BLaER1 (cell line): ENCODE measurements at regions not wholly inside any gene's neighbourhood (a gene's known extent, or its start where the extent isn't known, plus 50 kb on each side); places are given as distances from the start of the nearest gene placed in this dataset.

ENCODE experiments used
- H3K27ac ChIP-seq: shearing (Covaris generic); formaldehyde crosslinking; 2 replicates; pipeline ENCODE4 v1.8.1; 2022
- H3K27me3 ChIP-seq: shearing (Covaris generic); formaldehyde crosslinking; 2 replicates; pipeline ENCODE4 v1.8.1; 2022
- H3K36me3 ChIP-seq: shearing (Covaris generic); formaldehyde crosslinking; 2 replicates; pipeline ENCODE4 v1.8.1; 2022
- H3K4me1 ChIP-seq: shearing (Covaris generic); formaldehyde crosslinking; 2 replicates; pipeline ENCODE4 v1.8.1; 2022
- H3K4me2 ChIP-seq: shearing (Covaris generic); formaldehyde crosslinking; 2 replicates; pipeline ENCODE4 v1.8.1; 2022
- H3K4me3 ChIP-seq: shearing (Covaris generic); formaldehyde crosslinking; 2 replicates; pipeline ENCODE4 v1.8.1; 2022
- H3K9ac ChIP-seq: shearing (Covaris generic); formaldehyde crosslinking; 2 replicates; pipeline ENCODE4 v1.8.1; 2022
- H3K9me3 ChIP-seq: shearing (Covaris generic); formaldehyde crosslinking; 2 replicates; pipeline ENCODE4 v1.8.1; 2022
- H4K20me1 ChIP-seq: shearing (Covaris generic); formaldehyde crosslinking; 2 replicates; pipeline ENCODE4 v1.8.1; 2022
- Cebpa-rat ChIP-seq: shearing (Covaris generic); IDR thresholded peaks from 2 replicates; pipeline ENCODE4 v1.8.1; 2022

DNA sequence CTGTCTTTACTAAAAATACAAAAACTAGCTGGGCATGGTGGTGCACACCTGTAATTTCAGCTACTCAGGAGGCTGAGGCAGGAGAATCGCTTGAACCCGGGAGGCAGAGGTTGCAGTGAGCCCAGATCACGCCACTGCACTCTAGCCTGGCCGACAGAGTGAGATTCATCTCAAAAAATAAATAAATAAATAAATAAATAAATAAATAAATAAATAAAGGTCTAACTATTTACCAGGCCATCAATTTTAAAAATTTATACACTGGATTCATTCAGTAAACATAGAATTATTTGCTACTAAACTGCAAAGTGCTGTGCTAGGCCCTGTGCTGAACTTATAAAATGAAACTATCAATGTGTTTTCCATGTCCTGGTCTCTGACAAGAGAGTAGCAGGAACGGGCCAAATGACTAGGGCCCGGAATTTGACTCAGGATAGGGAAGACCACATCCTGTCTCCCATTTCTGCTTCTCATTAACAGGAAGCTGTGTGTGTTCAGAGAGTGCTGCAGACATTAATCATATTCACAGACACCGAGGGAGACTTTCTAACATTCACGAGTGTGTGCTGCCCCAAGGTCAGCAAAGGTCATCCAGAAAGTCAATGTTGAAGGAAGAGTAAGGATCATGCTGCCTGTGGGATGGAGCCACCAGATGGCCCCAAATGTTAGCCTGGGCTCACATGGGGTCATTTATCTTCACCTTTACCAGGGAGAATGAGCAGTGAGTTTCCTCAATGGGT, 95.8 kb downstream of the SPP2 start:
- no peak for TF ChIP-seq Cebpa-rat
- Histone ChIP-seq H3K27ac (peak overlapping the region; percentile 97), H3K27me3 (no peaks in the 10 kb centered on the region), H3K9me3 (peaks cover 42% of the 10 kb centered on the region), H3K4me2 (peak overlapping the region; percentile 97), H3K4me1 (peaks cover 100% of the 10 kb centered on the region), H3K9ac (peak overlapping the region; percentile 85), H3K36me3 (peaks cover 43% of the 10 kb centered on the region), H3K4me3 (peak overlapping the region; percentile 16), H4K20me1 (no peaks in the 10 kb centered on the region)

DNA sequence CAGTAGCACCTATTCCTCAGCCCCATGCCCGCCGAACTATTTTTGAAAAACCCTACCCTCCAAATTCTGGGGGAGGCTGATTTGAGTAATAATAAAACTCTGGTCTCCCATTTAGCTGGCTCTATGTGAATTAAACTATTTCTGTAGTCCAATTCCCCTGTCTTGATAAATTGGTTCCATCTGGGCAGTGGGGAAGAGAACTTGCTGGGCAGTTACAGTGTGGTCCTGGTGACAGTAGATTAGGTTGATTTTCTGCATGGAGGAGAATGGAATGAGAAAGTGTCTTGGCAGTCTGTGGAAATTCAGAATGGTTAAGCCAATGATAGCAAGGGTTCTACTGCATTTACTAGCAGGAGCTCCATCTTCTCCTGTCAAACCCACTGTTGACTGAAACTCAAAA, 95.0 kb downstream of the SPP2 start:
- peaks cover 49% of the 10 kb centered on the region for H3K9me3 ChIP-seq
- peak overlapping the region; percentile 97 for H3K27ac ChIP-seq

DNA sequence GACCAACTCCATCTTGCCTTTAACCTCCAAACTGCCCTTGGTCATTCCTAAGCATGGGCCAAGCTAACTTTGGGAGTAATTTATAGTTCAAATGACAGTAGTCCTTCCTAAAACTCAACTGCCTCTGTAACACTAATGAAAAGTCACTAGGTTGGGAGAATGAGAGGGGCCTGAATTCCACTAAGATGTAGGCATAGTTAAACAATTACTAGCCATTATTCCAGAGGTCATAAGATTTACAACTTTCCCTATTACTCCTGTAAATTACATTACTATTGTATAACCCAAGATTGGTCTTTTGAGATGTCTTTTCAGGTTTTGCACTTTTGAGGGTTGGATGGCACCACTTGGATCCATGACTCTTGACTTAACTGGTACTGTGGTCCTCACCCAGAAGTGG, 94.6 kb downstream of the SPP2 start:
- H3K4me2 ChIP-seq, result peak overlapping the region; percentile 97; the same call in 1 of the 2 replicates
- no peaks in the 10 kb centered on the region for H3K27me3 ChIP-seq
- peaks cover 98% of the 10 kb centered on the region for H3K4me1 ChIP-seq
- H3K9me3 ChIP-seq, result peaks cover 53% of the 10 kb centered on the region
- peaks cover 51% of the 10 kb centered on the region for H3K36me3 ChIP-seq
- H4K20me1 ChIP-seq, result no peaks in the 10 kb centered on the region
- H3K27ac ChIP-seq, result peak overlapping the region; percentile 97
- no peak overlapping the region for H3K4me3 ChIP-seq
- H3K9ac ChIP-seq, result no peak overlapping the region
- TF ChIP-seq Cebpa-rat, result no peak

More for the DNA sequence above, 95.0 kb downstream of the SPP2 start:
- no peak overlapping the region for H3K9ac ChIP-seq
- H3K36me3 ChIP-seq, result peaks cover 46% of the 10 kb centered on the region
- H3K4me1 ChIP-seq, result peaks cover 100% of the 10 kb centered on the region
- no peak for TF ChIP-seq Cebpa-rat
- H3K4me2 ChIP-seq, result peak overlapping the region; percentile 97
- no peaks in the 10 kb centered on the region for H3K27me3 ChIP-seq
- no peaks in the 10 kb centered on the region for H4K20me1 ChIP-seq
- no peak overlapping the region for H3K4me3 ChIP-seq

DNA sequence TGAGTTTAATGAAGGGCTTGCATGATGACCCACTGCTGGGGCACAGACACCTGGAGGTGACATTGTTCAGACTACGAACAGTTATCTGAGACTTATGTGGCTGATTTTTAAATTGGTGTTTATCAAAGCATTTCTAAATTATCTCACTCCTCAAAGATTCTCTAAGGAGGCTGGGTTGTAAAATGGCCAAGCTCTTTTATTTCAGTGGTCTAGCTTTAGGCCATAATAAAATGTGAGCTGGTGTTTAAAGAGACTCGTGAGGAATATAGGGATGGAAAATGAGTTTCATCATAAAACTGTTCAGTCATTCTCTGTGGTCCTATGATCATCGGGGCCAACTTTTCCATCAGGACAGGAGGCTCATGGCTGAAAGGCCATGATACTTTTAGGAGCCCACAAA, 93.4 kb downstream of the SPP2 start:
- H3K9me3 ChIP-seq, result peaks cover 65% of the 10 kb centered on the region
- no peaks in the 10 kb centered on the region for H3K27me3 ChIP-seq
- peak overlapping the region; percentile 97; the same call in 1 of the 2 replicates for H3K27ac ChIP-seq
- no peak for TF ChIP-seq Cebpa-rat
- H4K20me1 ChIP-seq, result no peaks in the 10 kb centered on the region
- H3K36me3 ChIP-seq, result peaks cover 61% of the 10 kb centered on the region
- peak overlapping the region; percentile 22; the same call in 1 of the 2 replicates for H3K4me3 ChIP-seq
- H3K4me2 ChIP-seq, result no peak overlapping the region
- no peak overlapping the region for H3K9ac ChIP-seq
- peaks cover 98% of the 10 kb centered on the region for H3K4me1 ChIP-seq

DNA sequence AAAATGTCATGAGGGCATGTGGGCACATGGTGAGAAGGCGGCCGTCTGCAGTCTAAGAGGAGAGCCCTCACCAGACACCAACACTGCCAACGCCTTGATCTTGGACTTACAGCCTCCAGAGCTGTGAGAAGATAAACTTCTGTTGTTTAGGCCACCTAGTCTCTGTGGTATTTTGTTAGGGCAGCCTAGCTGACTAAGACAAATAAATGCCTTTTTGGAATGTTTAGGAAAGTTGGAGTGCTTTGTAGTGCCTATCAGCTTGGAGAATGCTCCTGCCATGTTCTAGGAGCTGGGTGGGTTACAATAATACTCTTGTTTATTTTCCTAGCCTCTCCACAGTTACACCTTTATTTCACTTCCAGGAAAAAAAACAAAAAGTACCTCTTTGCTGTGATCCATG, 92.0 kb downstream of the SPP2 start:
- Histone ChIP-seq H3K4me2 (0 out of 2 replicates have a peak overlapping the region, but pooled peaks have one; percentile 5), H3K27me3 (no peaks in the 10 kb centered on the region), H3K27ac (peak overlapping the region; percentile 97), H3K36me3 (peaks cover 63% of the 10 kb centered on the region), H3K4me3 (0 out of 2 replicates have a peak overlapping the region, but pooled peaks have one; percentile 5), H3K9me3 (peaks cover 73% of the 10 kb centered on the region), H3K9ac (no peak overlapping the region), H4K20me1 (no peaks in the 10 kb centered on the region), H3K4me1 (peaks cover 98% of the 10 kb centered on the region)
- no peak for TF ChIP-seq Cebpa-rat

DNA sequence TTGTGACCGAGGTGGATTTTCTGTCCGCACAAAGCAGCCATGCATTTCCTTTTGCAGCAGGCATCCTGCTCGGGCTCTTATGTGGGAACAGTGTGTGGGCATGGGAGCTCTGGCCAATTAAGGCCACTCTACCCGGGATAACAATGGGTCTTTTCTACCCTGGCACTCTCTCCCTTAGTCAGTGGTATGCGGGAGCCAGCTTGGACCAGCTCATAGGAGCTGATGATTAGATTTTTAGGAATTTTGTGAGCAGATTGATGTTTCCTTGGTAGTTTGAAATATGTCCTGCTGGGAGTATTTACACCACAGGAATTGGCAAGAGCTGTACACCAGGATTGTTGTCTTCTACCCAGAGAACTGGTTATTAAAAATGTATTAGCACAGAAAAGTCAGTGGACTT, 89.3 kb downstream of the SPP2 start:
- Histone ChIP-seq H3K27ac (peak overlapping the region; percentile 19), H3K4me2 (no peak overlapping the region), H3K9me3 (peaks cover 65% of the 10 kb centered on the region), H3K9ac (no peak overlapping the region), H3K4me1 (peaks cover 98% of the 10 kb centered on the region), H3K36me3 (peaks cover 54% of the 10 kb centered on the region), H3K27me3 (no peaks in the 10 kb centered on the region), H3K4me3 (no peak overlapping the region), H4K20me1 (no peaks in the 10 kb centered on the region)
- TF ChIP-seq Cebpa-rat, result no peak

GRCh38 chr2:234138836-234139235, 88.3 kb downstream of the SPP2 start:
- Histone ChIP-seq H3K9me3 (peaks cover 59% of the 10 kb centered on the region), H4K20me1 (no peaks in the 10 kb centered on the region), H3K4me2 (no peak overlapping the region), H3K4me3 (no peak overlapping the region), H3K27me3 (no peaks in the 10 kb centered on the region), H3K27ac (peak overlapping the region; percentile 19), H3K4me1 (peaks cover 98% of the 10 kb centered on the region), H3K36me3 (peaks cover 54% of the 10 kb centered on the region), H3K9ac (no peak overlapping the region)
- no peak for TF ChIP-seq Cebpa-rat

DNA sequence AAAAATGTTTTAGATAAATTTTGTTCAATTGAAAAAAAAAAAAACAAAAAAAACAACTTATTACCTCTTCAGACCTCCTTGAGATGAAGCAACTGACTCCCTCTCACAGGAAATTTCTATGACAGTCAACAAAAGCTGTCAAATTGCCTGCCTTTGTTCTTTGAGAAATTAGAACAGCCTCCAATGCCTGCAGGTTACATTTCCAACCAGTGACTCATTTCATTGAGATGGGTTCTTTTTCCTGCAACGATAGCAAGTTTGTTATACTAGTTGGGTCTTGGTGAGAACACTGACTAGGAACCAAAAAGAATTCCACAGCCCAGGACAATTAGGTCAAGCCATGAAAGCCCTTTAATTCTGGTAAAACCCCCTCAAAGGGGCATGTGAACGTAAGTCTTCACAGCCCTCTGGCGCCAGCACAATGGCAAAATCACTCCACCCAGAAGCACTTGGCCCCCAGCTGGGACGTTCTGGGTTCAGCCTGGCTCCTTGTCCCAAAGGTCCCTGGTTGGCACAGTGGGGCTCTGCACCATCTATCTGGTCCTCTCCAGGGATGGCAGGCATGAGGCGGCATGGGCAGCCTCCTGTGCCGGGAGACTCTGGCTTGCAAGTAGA, 87.0 kb downstream of the SPP2 start:
- H3K27me3 ChIP-seq, result no peaks in the 10 kb centered on the region
- no peak overlapping the region for H3K9ac ChIP-seq
- no peak for TF ChIP-seq Cebpa-rat
- no peaks in the 10 kb centered on the region for H4K20me1 ChIP-seq
- peak overlapping the region; percentile 78 for H3K27ac ChIP-seq
- H3K4me2 ChIP-seq, result peak overlapping the region; percentile 74
- H3K36me3 ChIP-seq, result peaks cover 54% of the 10 kb centered on the region
- peaks cover 59% of the 10 kb centered on the region for H3K9me3 ChIP-seq
- no peak overlapping the region for H3K4me3 ChIP-seq
- H3K4me1 ChIP-seq, result peaks cover 91% of the 10 kb centered on the region

- peaks cover 91% of the 10 kb centered on the region for H3K4me1 ChIP-seq
- H3K9ac ChIP-seq, result no peak overlapping the region
- H3K4me3 ChIP-seq, result no peak overlapping the region
- no peak for TF ChIP-seq Cebpa-rat
- peak overlapping the region; percentile 74 for H3K4me2 ChIP-seq
- H3K27ac ChIP-seq, result peak overlapping the region; percentile 78
- H3K27me3 ChIP-seq, result no peaks in the 10 kb centered on the region
- H4K20me1 ChIP-seq, result no peaks in the 10 kb centered on the region
- peaks cover 50% of the 10 kb centered on the region for H3K36me3 ChIP-seq
- peaks cover 59% of the 10 kb centered on the region for H3K9me3 ChIP-seq
These were observed 86.0 kb downstream of the SPP2 start for GRCh38 chr2:234136461-234136860.

DNA sequence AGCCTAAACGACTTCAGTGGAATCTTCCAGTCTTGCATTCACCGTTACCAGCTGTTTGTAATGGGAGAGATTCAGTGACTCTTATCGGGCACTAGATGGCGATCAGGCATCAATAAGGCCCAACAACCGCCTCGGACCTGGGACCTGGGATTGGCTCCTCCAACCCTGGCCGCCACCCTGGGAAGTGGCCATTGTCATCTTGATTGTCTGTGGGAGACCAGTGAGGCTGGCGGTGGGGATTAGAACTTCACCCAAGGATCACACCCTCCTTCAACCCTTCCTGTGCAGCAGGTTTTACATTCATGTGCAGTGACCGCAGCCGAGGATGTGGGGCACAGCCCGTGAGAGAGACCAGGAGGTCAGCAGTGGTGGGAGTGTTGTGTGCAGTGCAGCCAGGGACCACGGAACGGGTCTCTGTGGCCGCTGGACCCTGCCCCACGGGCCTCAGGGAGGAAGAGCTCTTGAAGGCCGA, 85.3 kb downstream of the SPP2 start:
- H3K9ac ChIP-seq, result peak overlapping the region; percentile 32; the same call in 1 of the 2 replicates
- no peaks in the 10 kb centered on the region for H3K27me3 ChIP-seq
- H3K9me3 ChIP-seq, result peaks cover 53% of the 10 kb centered on the region
- peak overlapping the region; percentile 78 for H3K27ac ChIP-seq
- TF ChIP-seq Cebpa-rat, result no peak
- peak overlapping the region; percentile 74 for H3K4me2 ChIP-seq
- H3K4me1 ChIP-seq, result peaks cover 85% of the 10 kb centered on the region
- H3K4me3 ChIP-seq, result no peak overlapping the region; the same call in 1 of the 2 replicates
- peaks cover 48% of the 10 kb centered on the region for H3K36me3 ChIP-seq
- H4K20me1 ChIP-seq, result no peaks in the 10 kb centered on the region
